HG02678 (cell line): ENCODE measurements at regions not wholly inside any gene's neighbourhood (a gene's known extent, or its start where the extent isn't known, plus 50 kb on each side); places are given as distances from the start of the nearest gene placed in this dataset.

Source experiments
- ATAC-seq: cut with Tn5 transposase; IDR thresholded peaks from one replicate; pipeline ENCODE4 v1.9.1; 2021; ENCODE audit warnings: mild to moderate bottlenecking, moderate library complexity; ENCODE audit not compliant: unreplicated experiment

- no peak for ATAC-seq
Observed at GRCh38 chr11:70604630-70605467, 206.5 kb downstream of the CTTN start.

DNA sequence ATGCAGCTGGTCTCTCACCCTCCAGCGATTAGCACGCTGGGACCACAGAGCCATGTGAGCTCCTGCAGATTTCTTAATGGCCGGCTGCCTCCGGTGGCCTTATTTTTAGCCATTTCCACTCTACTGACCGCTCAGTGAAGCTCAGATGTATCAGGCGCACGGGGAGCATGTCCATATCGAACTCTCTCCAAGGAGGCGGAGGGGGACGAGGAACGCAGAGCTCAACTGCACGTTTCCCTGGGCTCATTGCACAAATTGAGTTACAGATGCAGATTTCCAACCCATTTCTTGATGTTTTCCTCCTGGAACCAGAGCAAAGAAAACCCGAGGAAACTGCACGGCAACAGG lies 207.1 kb downstream of the CTTN start:
- ATAC-seq = no peak

DNA sequence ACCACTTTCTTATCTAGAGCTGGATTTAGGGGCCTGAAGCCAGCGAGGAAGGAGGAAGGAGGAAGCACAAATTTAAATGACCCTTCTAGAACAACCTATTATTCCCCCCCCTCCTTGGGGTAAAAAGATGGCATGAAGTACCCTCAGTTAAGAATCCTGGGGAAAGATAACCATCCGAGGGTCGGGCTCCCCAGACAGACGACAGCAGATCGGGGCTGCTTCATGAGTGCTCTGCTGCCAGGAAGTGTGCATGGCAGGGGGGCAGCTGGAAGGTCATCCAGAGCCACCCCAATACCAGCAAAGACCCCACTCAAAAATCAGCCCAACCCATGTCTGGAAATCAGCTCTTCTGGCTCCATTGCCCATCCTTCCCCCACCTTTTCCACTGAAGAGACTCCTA lies 207.5 kb downstream of the CTTN start:
- no peak for ATAC-seq

DNA sequence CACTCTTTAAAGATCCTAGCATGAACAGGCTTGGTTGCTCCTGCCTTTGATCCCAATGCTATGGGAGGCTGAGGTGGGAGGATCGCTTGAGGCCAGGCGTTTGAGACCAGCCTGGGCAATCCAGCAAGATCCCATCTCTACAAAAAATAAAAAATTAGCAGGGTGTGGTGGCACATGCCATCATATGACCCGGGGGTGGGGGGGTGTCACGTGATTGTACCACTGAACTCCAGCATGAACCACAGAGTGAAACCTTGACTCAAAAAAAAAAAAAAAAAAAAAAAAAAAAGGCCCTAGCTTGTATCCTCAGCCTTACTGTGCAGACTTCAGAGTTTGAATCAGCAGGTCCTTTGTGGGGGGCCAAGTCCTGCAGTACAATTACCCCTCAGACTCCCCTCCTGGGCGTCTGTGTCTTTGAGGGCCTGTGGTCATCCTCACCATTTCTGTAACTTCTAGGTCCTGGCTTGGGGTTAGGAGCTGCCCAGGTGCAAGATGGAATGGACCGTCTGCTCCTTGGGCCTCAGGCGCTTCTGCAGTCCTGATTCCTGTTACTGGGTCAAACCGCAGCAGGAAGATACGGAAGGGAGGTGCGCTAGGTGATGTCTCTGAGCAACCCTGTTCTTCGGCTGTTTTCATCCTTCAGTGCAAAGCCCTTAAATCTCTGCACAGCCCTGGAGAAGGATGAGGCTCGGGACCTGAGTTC lies 208.1 kb downstream of the CTTN start:
- no peak for ATAC-seq

GRCh38 chr11:70606951-70607330 lies 208.6 kb downstream of the CTTN start:
- no peak for ATAC-seq

GRCh38 chr11:70607561-70607960 lies 209.2 kb downstream of the CTTN start:
- ATAC-seq = no peak

GRCh38 chr11:70608568-70609470 lies 210.5 kb downstream of the CTTN start:
- ATAC-seq = no peak

GRCh38 chr11:70610566-70611565 lies 212.5 kb downstream of the CTTN start:
- no peak for ATAC-seq

- ATAC-seq = no peak
Observed at GRCh38 chr11:70611821-70612220, 213.5 kb downstream of the CTTN start.

DNA sequence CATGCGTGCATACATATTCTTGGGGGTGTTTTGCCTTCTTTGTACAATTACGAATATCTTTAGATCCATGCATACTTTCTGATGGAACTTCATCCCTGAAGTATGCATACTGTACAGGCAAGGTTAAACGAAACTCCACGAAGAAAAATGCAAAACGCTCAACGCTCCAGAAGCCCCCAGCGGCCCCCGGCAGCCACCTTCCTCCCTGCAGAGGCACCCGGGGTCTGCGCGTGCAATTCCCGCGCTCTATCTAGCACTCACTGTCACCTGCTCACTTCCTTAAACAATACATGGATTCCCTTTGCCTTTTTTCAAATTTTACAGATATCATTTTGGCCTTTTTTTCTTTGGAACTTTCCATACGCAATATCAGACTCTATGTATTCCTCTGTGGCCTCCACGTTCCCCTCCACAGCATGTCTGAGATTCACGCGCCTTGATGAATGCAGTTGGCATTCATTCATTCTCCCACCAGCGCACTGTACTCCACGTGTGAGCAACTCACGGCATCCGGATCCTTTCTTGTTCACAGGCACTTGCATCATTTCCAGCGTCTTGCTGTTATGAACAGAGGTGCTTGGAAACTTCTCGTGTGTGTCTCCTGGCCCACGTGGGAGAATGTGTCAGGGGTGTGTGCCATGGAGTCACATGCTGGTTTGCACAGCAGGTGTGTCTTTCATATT lies 214.3 kb downstream of the CTTN start:
- ATAC-seq = no peak

DNA sequence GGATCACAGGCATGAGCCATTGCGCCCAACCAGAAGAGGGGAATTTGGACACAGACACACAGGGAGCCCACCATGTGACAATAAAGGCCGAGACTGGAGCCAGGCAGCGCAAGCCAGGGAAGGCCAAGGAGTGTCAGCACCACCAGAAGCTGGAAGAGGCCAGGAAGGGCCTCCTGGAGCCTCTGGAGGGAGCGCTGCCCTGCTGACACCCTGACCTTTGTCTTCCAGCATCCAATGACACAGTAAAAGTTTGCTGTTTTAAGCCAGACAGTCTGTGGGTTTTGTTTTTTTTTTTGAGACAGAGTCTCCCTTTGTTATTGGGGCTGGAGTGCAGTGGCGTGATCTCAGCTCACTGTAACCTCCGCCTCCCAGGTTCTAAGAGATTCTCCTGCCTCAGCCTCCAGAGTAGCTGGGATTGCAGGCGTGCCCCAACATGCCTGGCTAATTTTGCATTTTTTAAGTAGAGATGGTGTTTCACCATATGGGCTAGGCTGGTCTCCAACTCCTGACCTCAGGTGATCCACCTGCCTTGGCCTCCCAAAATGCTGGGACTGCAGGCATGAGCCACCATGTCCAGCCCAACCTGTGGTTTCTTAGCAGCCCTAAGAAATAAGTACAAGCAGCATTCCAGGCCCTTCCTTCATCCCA lies 215.8 kb downstream of the CTTN start:
- ATAC-seq = no peak

DNA sequence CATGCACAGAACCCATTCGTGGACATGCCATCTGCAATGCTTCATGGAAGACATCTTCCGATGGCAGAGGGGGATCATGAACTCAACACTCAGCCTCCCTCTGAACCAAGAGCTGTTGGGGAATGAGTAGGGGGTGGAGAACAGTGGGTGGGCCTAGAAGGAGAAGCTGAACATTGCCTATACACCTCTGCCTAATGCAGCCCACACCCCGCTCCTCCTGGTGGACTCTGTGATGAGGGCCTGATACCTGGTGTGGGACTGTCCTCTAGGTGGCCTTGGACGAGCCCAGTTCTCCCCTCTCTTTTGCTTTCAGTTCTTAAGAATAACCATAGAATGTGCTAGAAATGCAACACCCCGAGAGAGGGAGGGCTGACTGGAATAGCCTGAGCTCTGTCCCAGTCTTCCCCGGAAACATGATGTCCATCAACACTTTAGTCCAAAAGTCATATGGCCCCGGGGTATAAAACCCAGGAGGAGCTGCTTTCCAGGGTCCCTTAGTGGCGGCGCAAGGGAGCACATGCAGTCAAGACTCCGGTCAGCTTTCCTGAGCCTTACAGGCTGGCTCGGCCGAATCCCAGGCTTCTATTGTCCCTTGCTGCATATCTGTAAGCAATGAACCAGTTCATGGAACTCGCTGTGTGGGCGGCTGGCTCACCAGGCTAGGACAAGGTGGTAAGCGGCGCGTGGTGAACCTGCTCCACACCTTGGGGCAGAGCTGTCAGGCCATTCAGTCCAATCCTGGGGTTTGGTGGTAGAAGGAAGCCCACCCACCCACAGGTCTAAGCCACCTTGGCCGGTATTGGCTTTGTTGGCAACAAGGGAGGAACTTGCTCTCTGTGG lies 216.9 kb downstream of the CTTN start:
- no peak for ATAC-seq

DNA sequence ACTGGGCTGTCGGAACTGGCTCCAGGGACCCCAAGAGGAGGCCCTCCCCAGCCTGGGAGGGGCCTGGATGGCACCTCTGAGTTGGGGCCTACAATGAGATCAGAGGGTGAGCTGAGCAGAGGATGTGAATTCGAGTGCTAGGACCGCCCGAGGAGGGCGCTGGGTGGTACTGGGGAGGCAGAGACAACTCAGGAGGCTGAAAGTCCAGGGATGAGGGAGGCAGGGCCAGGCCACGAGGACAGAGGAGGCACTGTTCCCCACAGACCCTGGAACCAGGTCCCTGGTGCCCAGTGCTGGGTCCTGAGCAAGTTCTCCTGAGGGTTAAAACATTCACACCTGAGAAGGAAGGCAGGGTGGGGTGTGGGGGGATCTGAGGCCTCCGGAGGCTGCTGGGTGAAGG lies 218.0 kb downstream of the CTTN start:
- ATAC-seq = no peak

- ATAC-seq = no peak
Observed at GRCh38 chr11:70616938-70617654, 218.8 kb downstream of the CTTN start.

DNA sequence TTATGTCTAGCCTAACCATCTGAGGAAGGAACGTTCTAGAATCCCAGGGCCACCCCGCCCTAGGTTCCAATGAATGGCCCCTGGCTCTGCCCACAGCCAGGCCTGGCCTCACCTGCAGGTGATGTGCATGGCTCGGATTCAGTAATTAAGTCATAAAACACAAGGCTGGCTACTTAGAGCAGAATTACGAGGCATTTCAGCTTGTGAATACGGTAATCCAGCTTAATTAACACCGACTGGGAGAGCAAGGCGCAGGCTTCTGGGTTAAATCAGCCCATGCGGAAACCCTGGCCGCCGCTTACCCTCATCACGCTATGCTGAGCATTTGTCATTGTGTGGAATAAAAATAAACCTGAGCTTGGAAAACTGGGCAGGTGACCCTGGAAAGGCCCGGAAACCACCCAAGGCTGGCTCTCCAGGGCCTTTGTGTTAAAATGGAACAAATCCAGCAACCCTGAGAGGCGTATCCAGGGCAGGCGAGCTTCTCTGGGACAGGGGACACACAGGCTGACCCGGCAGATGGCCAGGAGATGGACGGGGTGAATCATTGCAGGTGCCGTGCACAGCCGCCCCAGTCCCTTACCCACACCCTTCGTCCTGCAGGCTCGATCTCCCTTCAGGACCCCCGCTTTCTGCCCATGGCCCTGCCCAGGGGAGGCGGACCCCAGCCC lies 220.2 kb downstream of the CTTN start:
- ATAC-seq = no peak

DNA sequence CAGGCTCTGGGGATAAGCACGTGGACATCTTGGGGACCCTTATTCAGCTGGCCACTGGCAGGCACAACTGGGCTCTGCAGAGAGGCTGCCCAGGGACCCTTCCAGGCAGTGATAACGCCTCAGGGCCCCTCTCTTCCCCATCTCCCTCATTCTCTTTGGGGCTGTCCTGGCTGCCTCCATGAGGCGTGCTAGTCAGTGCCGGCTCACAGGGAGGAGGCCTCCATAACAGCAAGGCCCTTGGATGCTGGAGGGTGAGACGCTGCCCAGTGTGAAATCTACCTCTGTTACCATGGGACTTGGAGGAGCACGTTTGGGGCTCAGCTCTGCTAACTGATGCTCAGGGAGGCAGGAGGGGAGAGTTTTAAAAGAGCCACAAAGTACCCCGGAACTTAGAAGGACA lies 221.3 kb downstream of the CTTN start:
- no peak for ATAC-seq

GRCh38 chr11:70620510-70621184 lies 222.3 kb downstream of the CTTN start:
- no peak for ATAC-seq
